Activated T-cell treated with anti-CD3 and anti-CD28 coated beads, Interleukin-2, amount 50 U/mL, for 72 hours (primary cell): ENCODE measurements at regions not wholly inside any gene's neighbourhood (a gene's known extent, or its start where the extent isn't known, plus 50 kb on each side); places are given as distances from the start of the nearest gene placed in this dataset.

Experiments used
- ATAC-seq, 2 donors: fragments of 150-1000 bp; cut with Tn5 transposase; replicated peaks in 1 of 2; 2 replicates each; pipeline ENCODE4 v1.10.0; 2021; ENCODE audit warnings: moderate library complexity in 2 of 2, mild to moderate bottlenecking in 1 of 2
- DNase-seq, 2 donors: peaks; one replicate each; pipeline ENCODE4 v3.0.0; 2021 to 2022; ENCODE audit warnings: mixed read lengths in 1 of 2
- H3K27ac Mint-ChIP-seq: one replicate; pipeline ENCODE4 v1.8.0; 2022; ENCODE audit warnings: mild to moderate bottlenecking, moderate library complexity, mixed read lengths
- H3K27me3 Mint-ChIP-seq: one replicate; pipeline ENCODE4 v1.8.0; 2022; ENCODE audit warnings: low read depth, mixed read lengths
- H3K36me3 Mint-ChIP-seq, 2 donors: one replicate each; pipeline ENCODE4 v1.8.0; 2022; ENCODE audit warnings: mixed read lengths in 2 of 2, mild to moderate bottlenecking in 1 of 2; ENCODE audit not compliant: insufficient read depth in 2 of 2
- H3K4me1 Mint-ChIP-seq: one replicate; pipeline ENCODE4 v1.8.0; 2022; ENCODE audit warnings: low read depth, mixed read lengths
- H3K4me3 Mint-ChIP-seq, 2 donors: one replicate each; pipeline ENCODE4 v1.8.0; 2022; ENCODE audit warnings: mild to moderate bottlenecking in 2 of 2, mixed read lengths in 2 of 2, moderate library complexity in 2 of 2
- H3K9me3 Mint-ChIP-seq, 2 donors: one replicate each; pipeline ENCODE4 v1.8.0; 2022; ENCODE audit warnings: mixed read lengths in 2 of 2

GRCh38 chr6:21367649-21368154 lies 225.8 kb upstream of the SOX4 start:
- Mint-ChIP-seq H3K4me3 (no peak overlapping the region), H3K27ac (no peak overlapping the region), H3K36me3 (no peaks in the 10 kb centered on the region), H3K4me1 (no peaks in the 10 kb centered on the region), H3K9me3 (no peaks in the 10 kb centered on the region), H3K27me3 (no peaks in the 10 kb centered on the region)
- no peak for ATAC-seq
- no peak for DNase-seq

DNA sequence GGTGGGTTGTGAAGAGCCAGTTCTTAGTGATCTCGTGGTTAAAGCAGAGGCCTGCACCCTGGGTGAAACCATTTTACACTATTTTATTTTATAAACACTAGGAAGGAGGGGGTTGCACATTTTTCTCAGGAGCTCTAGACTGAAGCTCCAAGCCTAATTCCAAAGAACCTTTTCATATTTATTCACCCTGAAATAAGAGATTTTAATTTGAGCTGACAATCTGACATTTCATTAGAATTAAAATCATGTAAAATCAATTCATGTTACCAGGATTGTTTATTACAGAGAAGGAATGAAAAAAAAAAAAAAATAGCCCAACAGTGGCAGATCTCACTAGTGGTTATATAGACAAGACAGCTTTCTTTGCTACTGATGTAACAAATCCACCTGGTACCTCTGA lies 222.5 kb upstream of the SOX4 start:
- no peak for DNase-seq
- ATAC-seq = no peak
- H3K9me3 Mint-ChIP-seq = no peaks in the 10 kb centered on the region
- no peak overlapping the region for H3K4me3 Mint-ChIP-seq
- H3K36me3 Mint-ChIP-seq = no peaks in the 10 kb centered on the region
- H3K27ac Mint-ChIP-seq = no peak overlapping the region
- H3K27me3 Mint-ChIP-seq = peaks cover 4% of the 10 kb centered on the region
- no peaks in the 10 kb centered on the region for H3K4me1 Mint-ChIP-seq

DNA sequence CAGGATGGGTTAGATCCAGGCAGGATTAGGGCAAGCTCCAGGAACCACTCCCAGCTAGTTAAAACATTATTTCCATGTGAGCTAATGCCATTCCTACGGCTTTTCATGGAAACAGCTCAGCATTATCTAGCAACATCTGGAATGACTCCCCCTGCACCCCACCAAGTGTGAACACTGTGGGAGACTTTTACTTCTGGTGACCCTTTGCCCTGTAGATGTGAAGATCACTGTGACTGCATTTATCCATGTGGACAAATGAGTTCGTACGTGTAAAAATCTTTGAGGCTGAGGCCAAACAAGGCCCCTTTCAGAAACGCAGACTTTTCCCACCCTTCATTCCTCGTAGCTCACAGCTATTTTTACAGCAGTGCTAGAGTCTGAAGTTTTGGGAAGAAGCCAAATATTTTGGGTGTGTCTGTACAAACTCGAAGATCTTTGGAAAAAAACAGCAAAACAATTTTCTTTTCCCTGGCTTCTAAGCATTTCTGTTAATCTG lies 221.8 kb upstream of the SOX4 start:
- H3K27me3 Mint-ChIP-seq = peaks cover 4% of the 10 kb centered on the region
- no peak overlapping the region for H3K27ac Mint-ChIP-seq
- no peak for ATAC-seq
- H3K9me3 Mint-ChIP-seq = no peaks in the 10 kb centered on the region
- no peak overlapping the region for H3K4me3 Mint-ChIP-seq
- no peaks in the 10 kb centered on the region for H3K36me3 Mint-ChIP-seq
- DNase-seq = no peak
- H3K4me1 Mint-ChIP-seq = no peaks in the 10 kb centered on the region

- Mint-ChIP-seq H3K9me3 (no peaks in the 10 kb centered on the region), H3K27ac (no peak overlapping the region), H3K4me3 (no peak overlapping the region), H3K4me1 (no peaks in the 10 kb centered on the region), H3K27me3 (peaks cover 4% of the 10 kb centered on the region), H3K36me3 (no peaks in the 10 kb centered on the region)
- ATAC-seq = no peak
- DNase-seq = no peak
These were observed 218.1 kb upstream of the SOX4 start for GRCh38 chr6:21375151-21376116.

DNA sequence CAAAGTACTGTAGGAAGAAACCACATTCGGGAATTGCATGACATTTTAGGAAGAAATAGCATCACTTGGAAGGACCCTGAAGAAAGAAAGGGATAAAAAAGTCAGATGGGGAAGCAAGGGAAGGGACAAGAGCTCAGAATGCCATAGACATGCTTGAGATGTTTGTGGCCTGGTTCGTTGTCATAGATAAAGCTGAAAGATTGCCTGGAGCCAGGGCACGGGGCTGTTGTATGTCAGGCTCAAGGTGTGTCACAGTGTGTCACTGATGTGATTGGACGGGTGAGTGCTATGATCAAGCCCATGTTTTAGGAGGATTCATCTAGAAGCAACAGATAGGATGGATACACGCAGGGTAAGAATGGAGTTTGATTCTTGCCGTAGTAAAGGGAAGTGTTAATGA lies 216.2 kb upstream of the SOX4 start:
- DNase-seq (no peak), ATAC-seq (no peak)
- Mint-ChIP-seq H3K4me3 (no peak overlapping the region), H3K27me3 (peaks cover 4% of the 10 kb centered on the region), H3K36me3 (no peaks in the 10 kb centered on the region), H3K9me3 (no peaks in the 10 kb centered on the region), H3K27ac (no peak overlapping the region), H3K4me1 (no peaks in the 10 kb centered on the region)

- peaks cover 0 to 4% of the 10 kb centered on the region in 2 donors for H3K36me3 Mint-ChIP-seq
- no peak for ATAC-seq
- no peak for DNase-seq
- H3K27me3 Mint-ChIP-seq = no peaks in the 10 kb centered on the region
- no peaks in the 10 kb centered on the region for H3K4me1 Mint-ChIP-seq
- peaks cover 3 to 4% of the 10 kb centered on the region in 2 donors for H3K9me3 Mint-ChIP-seq
- no peak overlapping the region for H3K27ac Mint-ChIP-seq
- H3K4me3 Mint-ChIP-seq = no peak overlapping the region
These were observed 212.1 kb upstream of the SOX4 start for GRCh38 chr6:21381331-21381963.

- H3K9me3 Mint-ChIP-seq = peaks cover 3 to 4% of the 10 kb centered on the region in 2 donors
- no peaks in the 10 kb centered on the region for H3K4me1 Mint-ChIP-seq
- no peak overlapping the region for H3K4me3 Mint-ChIP-seq
- DNase-seq (no peak), ATAC-seq (no peak)
- H3K27ac Mint-ChIP-seq = no peak overlapping the region
- H3K36me3 Mint-ChIP-seq = peaks cover 0 to 4% of the 10 kb centered on the region in 2 donors
- H3K27me3 Mint-ChIP-seq = no peaks in the 10 kb centered on the region
These were observed 210.6 kb upstream of the SOX4 start for GRCh38 chr6:21382821-21383449.

- ATAC-seq (no peak), DNase-seq (no peak)
- Mint-ChIP-seq H3K4me1 (no peaks in the 10 kb centered on the region), H3K27me3 (no peaks in the 10 kb centered on the region), H3K9me3 (peaks cover 3 to 4% of the 10 kb centered on the region in 2 donors), H3K4me3 (no peak overlapping the region), H3K36me3 (peaks cover 0 to 4% of the 10 kb centered on the region in 2 donors), H3K27ac (no peak overlapping the region)
These were observed 210.0 kb upstream of the SOX4 start for GRCh38 chr6:21383450-21384085.

- no peak overlapping the region for H3K27ac Mint-ChIP-seq
- no peak for ATAC-seq
- no peak overlapping the region for H3K4me3 Mint-ChIP-seq
- peaks cover 0 to 4% of the 10 kb centered on the region in 2 donors for H3K36me3 Mint-ChIP-seq
- H3K9me3 Mint-ChIP-seq = peaks cover 3 to 4% of the 10 kb centered on the region in 2 donors
- no peak for DNase-seq
- no peaks in the 10 kb centered on the region for H3K27me3 Mint-ChIP-seq
- H3K4me1 Mint-ChIP-seq = no peaks in the 10 kb centered on the region
These were observed 209.3 kb upstream of the SOX4 start for GRCh38 chr6:21384216-21384615.

- H3K9me3 Mint-ChIP-seq = peaks cover 3 to 4% of the 10 kb centered on the region in 2 donors
- no peak overlapping the region for H3K4me3 Mint-ChIP-seq
- no peaks in the 10 kb centered on the region for H3K4me1 Mint-ChIP-seq
These were observed 206.8 kb upstream of the SOX4 start for GRCh38 chr6:21386744-21387143.

GRCh38 chr6:21390532-21391213 lies 202.9 kb upstream of the SOX4 start:
- Mint-ChIP-seq H3K4me1 (no peaks in the 10 kb centered on the region), H3K9me3 (peaks cover under 1 to 1% of the 10 kb centered on the region in 2 donors), H3K27ac (no peak overlapping the region), H3K27me3 (peaks cover 6% of the 10 kb centered on the region), H3K4me3 (no peak overlapping the region), H3K36me3 (peaks cover 0 to under 1% of the 10 kb centered on the region in 2 donors)
- DNase-seq (no peak), ATAC-seq (no peak)

More at GRCh38 chr6:21386744-21387143, 206.8 kb upstream of the SOX4 start:
- H3K27me3 Mint-ChIP-seq = no peaks in the 10 kb centered on the region
- no peak overlapping the region for H3K27ac Mint-ChIP-seq
- H3K36me3 Mint-ChIP-seq = peaks cover 0 to 4% of the 10 kb centered on the region in 2 donors
- DNase-seq (no peak), ATAC-seq (no peak)

DNA sequence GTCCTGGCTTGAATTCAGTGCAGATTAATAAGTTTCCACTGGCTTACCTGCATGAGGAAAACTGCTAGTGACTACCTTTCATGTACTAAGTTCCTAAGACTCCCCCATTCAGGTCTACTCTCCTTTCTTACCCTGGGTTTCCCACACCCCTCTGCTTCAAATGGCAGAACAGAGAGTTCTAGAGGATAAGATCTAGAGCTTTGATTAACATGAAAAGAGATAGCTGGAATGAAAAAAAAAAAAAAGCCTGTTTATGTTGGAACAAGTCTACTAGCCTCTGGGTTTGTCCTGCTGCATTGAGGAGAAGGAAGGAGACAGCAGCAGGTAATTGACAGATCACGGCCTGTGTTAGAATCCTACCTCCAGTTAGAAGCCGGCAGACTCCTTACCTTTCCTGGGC lies 201.4 kb upstream of the SOX4 start:
- H3K27me3 Mint-ChIP-seq = peaks cover 6% of the 10 kb centered on the region
- H3K4me1 Mint-ChIP-seq = no peaks in the 10 kb centered on the region
- DNase-seq (no peak), ATAC-seq (no peak)
- no peak overlapping the region for H3K27ac Mint-ChIP-seq
- no peaks in the 10 kb centered on the region for H3K9me3 Mint-ChIP-seq
- no peaks in the 10 kb centered on the region for H3K36me3 Mint-ChIP-seq
- H3K4me3 Mint-ChIP-seq = no peak overlapping the region
